BLaER1 treated with 17β-estradiol and CSF1 and Interleukin-3, amounts not matched to agents 10 nM and 100 nM (cell line): ENCODE measurements at regions not wholly inside any gene's neighbourhood (a gene's known extent, or its start where the extent isn't known, plus 50 kb on each side); places are given as distances from the start of the nearest gene placed in this dataset.
A peak's percentile ranks its signal among the peaks of the same experiment; 100 is the strongest.

ENCODE experiments used
- H3K27ac ChIP-seq, 11 experiments: shearing (Covaris generic); formaldehyde crosslinking; 2 replicates each; pipeline ENCODE4 v1.8.1; 2022
- H3K27me3 ChIP-seq, 11 experiments: shearing (Covaris generic); formaldehyde crosslinking; 2 replicates each; pipeline ENCODE4 v1.8.1; 2022
- H3K36me3 ChIP-seq, 11 experiments: shearing (Covaris generic); formaldehyde crosslinking; 2 replicates each; pipeline ENCODE4 v1.8.1; 2022
- H3K4me1 ChIP-seq, 10 experiments: shearing (Covaris generic); formaldehyde crosslinking; 2 replicates each; pipeline ENCODE4 v1.8.1; 2022
- H3K4me2 ChIP-seq, 11 experiments: shearing (Covaris generic); formaldehyde crosslinking; 2 replicates each; pipeline ENCODE4 v1.8.1; 2022
- H3K4me3 ChIP-seq, 10 experiments: shearing (Covaris generic); formaldehyde crosslinking; 2 replicates each; pipeline ENCODE4 v1.8.1; 2022
- H3K9ac ChIP-seq, 11 experiments: shearing (Covaris generic); formaldehyde crosslinking; 2 replicates each; pipeline ENCODE4 v1.8.1; 2022
- H3K9me3 ChIP-seq, 11 experiments: shearing (Covaris generic); formaldehyde crosslinking; replicated peaks in 1 of 11; 2 replicates each; pipeline ENCODE4 v1.8.1; 2022
- H4K20me1 ChIP-seq, 11 experiments: shearing (Covaris generic); formaldehyde crosslinking; 2 replicates each; pipeline ENCODE4 v1.8.1; 2022
- Cebpa-rat ChIP-seq, 11 experiments: shearing (Covaris generic); IDR thresholded peaks; 2 replicates each; pipeline ENCODE4 v1.8.1; 2022

- no peaks in the 10 kb centered on the region for H3K36me3 ChIP-seq
Observed at GRCh38 chr18:75783566-75784281, 356.2 kb upstream of the SMIM21 start.

GRCh38 chr18:75782826-75783225 lies 355.3 kb upstream of the SMIM21 start:
- Histone ChIP-seq H4K20me1 (no peaks in the 10 kb centered on the region), H3K27me3 (no peaks in the 10 kb centered on the region), H3K27ac (no peak overlapping the region), H3K9ac (no peak overlapping the region), H3K9me3 (peaks cover 0 to 9% (median 0%) of the 10 kb centered on the region in 11 experiments; a peak in 1 of 22 replicates), H3K4me3 (no peak overlapping the region), H3K36me3 (no peaks in the 10 kb centered on the region), H3K4me2 (no peak overlapping the region), H3K4me1 (peaks cover 0 to 10% (median 5%) of the 10 kb centered on the region in 10 experiments; a peak in 5 of 20 replicates)
- TF ChIP-seq Cebpa-rat (IDR thresholded peaks at IDR 0.05) = no peak

More at GRCh38 chr18:75783566-75784281, 356.2 kb upstream of the SMIM21 start:
- no peaks in the 10 kb centered on the region for H4K20me1 ChIP-seq
- H3K4me1 ChIP-seq = peaks cover 0 to 10% (median 5%) of the 10 kb centered on the region in 10 experiments; a peak in 5 of 20 replicates
- peaks cover 0 to 9% (median 0%) of the 10 kb centered on the region in 11 experiments; a peak in 1 of 22 replicates for H3K9me3 ChIP-seq
- peak overlapping the region in 5 of 11 experiments; percentile 2 to 36 (median 18); a peak in 6 of 22 replicates for H3K4me2 ChIP-seq
- H3K27me3 ChIP-seq = no peaks in the 10 kb centered on the region
- no peak overlapping the region for H3K9ac ChIP-seq
- H3K4me3 ChIP-seq = no peak overlapping the region
- TF ChIP-seq Cebpa-rat (IDR thresholded peaks at IDR 0.05) = no peak
- H3K27ac ChIP-seq = no peak overlapping the region

- Histone ChIP-seq H3K27ac (no peak overlapping the region), H4K20me1 (no peaks in the 10 kb centered on the region), H3K27me3 (no peaks in the 10 kb centered on the region), H3K9me3 (peaks cover 0 to 9% (median 0%) of the 10 kb centered on the region in 11 experiments; a peak in 1 of 22 replicates), H3K4me3 (no peak overlapping the region), H3K4me2 (no peak overlapping the region), H3K36me3 (no peaks in the 10 kb centered on the region), H3K9ac (no peak overlapping the region), H3K4me1 (peaks cover 0 to 10% (median 5%) of the 10 kb centered on the region in 10 experiments; a peak in 5 of 20 replicates)
- no peak for TF ChIP-seq Cebpa-rat (IDR thresholded peaks at IDR 0.05)
Observed at GRCh38 chr18:75782204-75782603, 354.7 kb upstream of the SMIM21 start.

GRCh38 chr18:75779910-75780309 lies 352.4 kb upstream of the SMIM21 start:
- no peak overlapping the region for H3K4me3 ChIP-seq
- H3K9ac ChIP-seq = no peak overlapping the region
- no peak overlapping the region for H3K27ac ChIP-seq
- no peaks in the 10 kb centered on the region for H3K36me3 ChIP-seq
- no peaks in the 10 kb centered on the region for H3K9me3 ChIP-seq
- no peak overlapping the region for H3K4me2 ChIP-seq
- no peak for TF ChIP-seq Cebpa-rat (IDR thresholded peaks at IDR 0.05)
- H3K4me1 ChIP-seq = peaks cover 0 to 10% (median 5%) of the 10 kb centered on the region in 10 experiments; a peak in 5 of 20 replicates
- no peaks in the 10 kb centered on the region for H4K20me1 ChIP-seq
- no peaks in the 10 kb centered on the region for H3K27me3 ChIP-seq

- Histone ChIP-seq H3K4me3 (no peak overlapping the region), H3K36me3 (no peaks in the 10 kb centered on the region), H3K9ac (no peak overlapping the region), H3K4me2 (no peak overlapping the region), H3K4me1 (peaks cover 0 to 8% (median 4%) of the 10 kb centered on the region in 10 experiments; a peak in 5 of 20 replicates), H3K27me3 (no peaks in the 10 kb centered on the region), H3K9me3 (no peaks in the 10 kb centered on the region), H4K20me1 (no peaks in the 10 kb centered on the region), H3K27ac (no peak overlapping the region)
- TF ChIP-seq Cebpa-rat (IDR thresholded peaks at IDR 0.05) = no peak
Observed at GRCh38 chr18:75779450-75779849, 351.9 kb upstream of the SMIM21 start.

- no peaks in the 10 kb centered on the region for H3K27me3 ChIP-seq
- no peaks in the 10 kb centered on the region for H3K36me3 ChIP-seq
- H3K4me1 ChIP-seq = no peaks in the 10 kb centered on the region
- H3K4me3 ChIP-seq = no peak overlapping the region
- no peaks in the 10 kb centered on the region for H4K20me1 ChIP-seq
- no peaks in the 10 kb centered on the region for H3K9me3 ChIP-seq
- no peak overlapping the region for H3K27ac ChIP-seq
- no peak for TF ChIP-seq Cebpa-rat (IDR thresholded peaks at IDR 0.05)
- no peak overlapping the region for H3K9ac ChIP-seq
- no peak overlapping the region for H3K4me2 ChIP-seq
Observed at GRCh38 chr18:75777630-75778029, 350.1 kb upstream of the SMIM21 start.

GRCh38 chr18:75775121-75775520 lies 347.6 kb upstream of the SMIM21 start:
- Histone ChIP-seq H3K4me3 (no peak overlapping the region), H3K4me1 (no peaks in the 10 kb centered on the region), H3K9ac (no peak overlapping the region), H3K36me3 (no peaks in the 10 kb centered on the region), H4K20me1 (no peaks in the 10 kb centered on the region), H3K4me2 (no peak overlapping the region), H3K9me3 (no peaks in the 10 kb centered on the region), H3K27ac (no peak overlapping the region), H3K27me3 (no peaks in the 10 kb centered on the region)
- TF ChIP-seq Cebpa-rat (IDR thresholded peaks at IDR 0.05) = no peak

- Histone ChIP-seq H3K36me3 (no peaks in the 10 kb centered on the region), H3K4me1 (no peaks in the 10 kb centered on the region), H4K20me1 (no peaks in the 10 kb centered on the region), H3K9ac (no peak overlapping the region), H3K9me3 (no peaks in the 10 kb centered on the region), H3K4me2 (no peak overlapping the region), H3K27ac (no peak overlapping the region), H3K4me3 (no peak overlapping the region), H3K27me3 (no peaks in the 10 kb centered on the region)
- no peak for TF ChIP-seq Cebpa-rat (IDR thresholded peaks at IDR 0.05)
Observed at GRCh38 chr18:75773618-75774017, 346.1 kb upstream of the SMIM21 start.

GRCh38 chr18:75762758-75763157 lies 335.3 kb upstream of the SMIM21 start:
- TF ChIP-seq Cebpa-rat (IDR thresholded peaks at IDR 0.05) = no peak
- Histone ChIP-seq H3K9me3 (no peaks in the 10 kb centered on the region), H3K4me1 (no peaks in the 10 kb centered on the region), H4K20me1 (no peaks in the 10 kb centered on the region), H3K27ac (no peak overlapping the region), H3K4me3 (no peak overlapping the region), H3K9ac (no peak overlapping the region), H3K4me2 (no peak overlapping the region), H3K27me3 (no peaks in the 10 kb centered on the region), H3K36me3 (no peaks in the 10 kb centered on the region)

- no peak overlapping the region for H3K4me3 ChIP-seq
- H3K4me1 ChIP-seq = no peaks in the 10 kb centered on the region
- no peaks in the 10 kb centered on the region for H4K20me1 ChIP-seq
- H3K9ac ChIP-seq = no peak overlapping the region
- no peak for TF ChIP-seq Cebpa-rat (IDR thresholded peaks at IDR 0.05)
- H3K9me3 ChIP-seq = no peaks in the 10 kb centered on the region
- no peak overlapping the region for H3K4me2 ChIP-seq
- no peaks in the 10 kb centered on the region for H3K27me3 ChIP-seq
- H3K27ac ChIP-seq = no peak overlapping the region
- no peaks in the 10 kb centered on the region for H3K36me3 ChIP-seq
Observed at GRCh38 chr18:75760208-75760607, 332.7 kb upstream of the SMIM21 start.
